ENCODE measurements at regions not wholly inside any gene's neighbourhood (a gene's known extent, or its start where the extent isn't known, plus 50 kb on each side); places are given as distances from the start of the nearest gene placed in this dataset.

- H3K4me1 Mint-ChIP-seq: no peaks in the 10 kb centered on the region
- peaks cover 3% of the 10 kb centered on the region for H3K9me3 Mint-ChIP-seq
- H3K36me3 Mint-ChIP-seq (ENCODE audit: low read depth): no peaks in the 10 kb centered on the region
- DNase-seq: no peak
- no peak overlapping the region for H3K27ac Mint-ChIP-seq
- H3K4me3 Mint-ChIP-seq: no peak overlapping the region
- POLR2A ChIA-PET: no interaction called here
- no peaks in the 10 kb centered on the region for H3K27me3 Mint-ChIP-seq
- CTCF ChIA-PET: no interaction called here
These were observed 216.4 kb downstream of the CDH10 start for GRCh38 chr5:24428345-24428744.

- no peaks in the 10 kb centered on the region for H3K36me3 Mint-ChIP-seq (ENCODE audit: low read depth)
- no peak overlapping the region for H3K4me3 Mint-ChIP-seq
- H3K9me3 Mint-ChIP-seq: peaks cover 13% of the 10 kb centered on the region
- ChIA-PET POLR2A (no interaction called here), CTCF (no interaction called here)
- H3K27me3 Mint-ChIP-seq: no peaks in the 10 kb centered on the region
- no peak overlapping the region for H3K27ac Mint-ChIP-seq
- no peak for DNase-seq
- no peaks in the 10 kb centered on the region for H3K4me1 Mint-ChIP-seq
These were observed 211.2 kb downstream of the CDH10 start for GRCh38 chr5:24433555-24433954.

All from activated CD4-positive, alpha-beta memory T cell treated with anti-CD3 and anti-CD28 coated beads, Interleukin-2, amount 10 ng/mL, durations not matched to agents 7 days and 5 days (primary cell).